GM12891 (cell line): ENCODE measurements at regions not wholly inside any gene's neighbourhood (a gene's known extent, or its start where the extent isn't known, plus 50 kb on each side); places are given as distances from the start of the nearest gene placed in this dataset.

Experiments
- POLR2A ChIP-seq: IDR thresholded peaks from 2 replicates; pipeline ENCODE4 v1.6.1; 2011; ENCODE audit warnings: low read depth, low read length, control low read depth
- POLR2AphosphoS5 ChIP-seq: IDR thresholded peaks from 2 replicates; pipeline ENCODE4 v1.6.1; 2011; ENCODE audit warnings: low read depth, low read length, control low read depth

DNA sequence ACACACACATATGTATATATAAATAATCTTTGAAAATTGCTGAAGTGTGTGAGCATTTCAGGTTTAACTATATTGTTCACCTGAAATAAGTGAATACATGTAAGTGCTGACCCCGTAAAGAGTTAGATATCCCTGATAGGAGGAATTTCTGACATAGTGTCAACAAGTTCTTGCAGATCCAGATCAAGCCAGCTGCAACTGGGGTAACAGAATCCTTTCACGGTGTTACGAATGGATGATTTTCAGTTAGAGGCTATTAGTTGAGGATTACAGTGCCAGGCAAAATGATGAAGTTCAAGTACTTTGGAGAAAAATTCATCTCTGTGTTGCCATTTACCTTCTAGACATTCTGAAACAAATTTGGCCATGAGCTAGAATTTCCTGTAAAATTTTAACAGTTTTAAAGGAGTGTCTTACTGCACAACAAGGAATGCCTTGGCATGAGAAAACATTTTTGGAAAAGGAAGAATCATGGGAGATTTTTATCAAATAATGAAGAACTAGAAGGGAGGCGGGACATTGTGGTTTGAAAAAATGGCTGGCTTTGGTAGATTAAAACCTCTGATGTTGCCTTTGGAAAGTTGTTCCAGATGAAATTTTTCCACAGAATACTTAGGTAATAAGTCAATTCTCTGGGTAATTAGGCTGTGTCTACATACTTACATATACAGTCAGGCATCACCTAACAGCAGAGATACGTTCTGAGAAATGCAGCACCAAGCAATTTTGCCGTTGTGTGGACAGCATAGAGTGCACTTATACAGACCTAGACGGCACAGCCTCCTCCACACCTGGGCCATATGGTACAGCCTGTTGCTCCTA, 84.4 kb upstream of the FAT1 start:
- TF ChIP-seq POLR2AphosphoS5 = no peak
- no peak for TF ChIP-seq POLR2A
